ENCODE measurements at regions not wholly inside any gene's neighbourhood (a gene's known extent, or its start where the extent isn't known, plus 50 kb on each side); places are given as distances from the start of the nearest gene placed in this dataset.

GRCh38 chr9:115601434-115601833 lies 483.5 kb upstream of the TNC start:
- TF ChIP-seq ZFX (IDR thresholded peaks at IDR 0.05; ENCODE audit: borderline replicate concordance): no peak
- TF ChIP-seq, protein P1, sequence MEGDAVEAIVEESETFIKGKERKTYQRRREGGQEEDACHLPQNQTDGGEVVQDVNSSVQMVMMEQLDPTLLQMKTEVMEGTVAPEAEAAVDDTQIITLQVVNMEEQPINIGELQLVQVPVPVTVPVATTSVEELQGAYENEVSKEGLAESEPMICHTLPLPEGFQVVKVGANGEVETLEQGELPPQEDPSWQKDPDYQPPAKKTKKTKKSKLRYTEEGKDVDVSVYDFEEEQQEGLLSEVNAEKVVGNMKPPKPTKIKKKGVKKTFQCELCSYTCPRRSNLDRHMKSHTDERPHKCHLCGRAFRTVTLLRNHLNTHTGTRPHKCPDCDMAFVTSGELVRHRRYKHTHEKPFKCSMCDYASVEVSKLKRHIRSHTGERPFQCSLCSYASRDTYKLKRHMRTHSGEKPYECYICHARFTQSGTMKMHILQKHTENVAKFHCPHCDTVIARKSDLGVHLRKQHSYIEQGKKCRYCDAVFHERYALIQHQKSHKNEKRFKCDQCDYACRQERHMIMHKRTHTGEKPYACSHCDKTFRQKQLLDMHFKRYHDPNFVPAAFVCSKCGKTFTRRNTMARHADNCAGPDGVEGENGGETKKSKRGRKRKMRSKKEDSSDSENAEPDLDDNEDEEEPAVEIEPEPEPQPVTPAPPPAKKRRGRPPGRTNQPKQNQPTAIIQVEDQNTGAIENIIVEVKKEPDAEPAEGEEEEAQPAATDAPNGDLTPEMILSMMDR (IDR thresholded peaks at IDR 0.05): no peak

Measured in 22Rv1 (cell line).